Middle frontal gyrus (tissue), 1 donor: ENCODE measurements at regions not wholly inside any gene's neighbourhood (a gene's known extent, or its start where the extent isn't known, plus 50 kb on each side); places are given as distances from the start of the nearest gene placed in this dataset.

ENCODE experiments used
- DNase-seq: peaks from one replicate; pipeline ENCODE4 v3.0.0-alpha.2; 2015; ENCODE audit warnings: low spot score; ENCODE audit errors: extremely low spot score

- no peak for DNase-seq
Measured at GRCh38 chr4:20445933-20446723, 194.4 kb downstream of the SLIT2 start.

DNA sequence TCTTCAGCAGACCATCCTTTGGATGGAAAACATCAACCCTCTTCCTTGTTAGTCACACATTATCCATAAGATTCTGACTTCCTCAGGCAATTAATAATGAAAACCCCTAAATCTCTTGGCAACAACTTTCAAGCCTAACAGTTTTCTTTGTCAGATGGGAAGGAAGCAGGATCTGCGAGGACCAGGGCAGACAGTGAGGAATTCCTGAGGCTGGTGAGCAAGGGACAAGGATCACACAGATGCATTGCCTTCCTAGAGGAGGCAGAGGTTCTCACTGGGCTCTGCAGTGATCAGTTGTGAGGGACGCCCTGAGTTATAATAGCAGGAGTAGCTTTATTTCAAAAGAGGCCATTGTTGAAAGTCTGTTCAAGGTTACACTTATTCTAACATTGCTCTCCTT lies 195.4 kb downstream of the SLIT2 start:
- no peak for DNase-seq

GRCh38 chr4:20451986-20452385 lies 200.3 kb downstream of the SLIT2 start:
- DNase-seq, result no peak

- no peak for DNase-seq
Measured at GRCh38 chr4:20454515-20454914, 202.8 kb downstream of the SLIT2 start.

GRCh38 chr4:20456407-20456806 lies 204.7 kb downstream of the SLIT2 start:
- no peak for DNase-seq

DNA sequence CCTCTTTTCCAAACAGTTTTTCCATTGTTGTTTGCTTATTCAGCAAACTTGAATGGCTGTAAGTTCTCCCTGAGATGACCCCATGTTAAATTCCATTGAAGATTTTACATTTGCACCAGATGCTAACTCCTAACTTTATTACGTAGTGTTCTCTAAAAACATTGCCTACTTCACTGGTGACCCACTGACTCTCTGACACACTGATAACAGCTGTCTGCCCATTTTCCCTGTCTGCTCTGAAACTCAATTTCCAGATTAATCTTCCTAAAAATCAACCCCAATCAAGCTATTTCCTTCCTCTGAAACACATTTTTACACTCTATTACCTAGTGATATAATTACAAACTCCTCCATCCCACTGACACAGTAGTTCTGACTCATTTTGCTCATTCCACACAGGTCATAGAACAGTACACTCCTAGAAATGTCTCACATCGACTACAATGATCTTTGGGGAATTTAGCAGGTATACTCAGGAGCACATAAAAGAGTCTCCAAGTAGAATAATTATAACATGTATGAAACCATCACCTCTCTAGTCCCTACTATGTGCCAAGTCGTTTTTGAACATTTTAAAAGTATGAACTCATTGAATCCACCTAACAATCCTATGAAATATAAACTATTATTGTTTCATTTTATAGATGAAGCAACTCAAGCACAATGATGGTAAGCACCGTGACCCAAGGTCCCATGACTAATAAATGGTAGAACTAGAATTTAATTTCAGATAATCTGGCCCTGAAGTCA lies 210.9 kb downstream of the SLIT2 start:
- no peak for DNase-seq

GRCh38 chr4:20463176-20463430 lies 211.4 kb downstream of the SLIT2 start:
- no peak for DNase-seq

DNA sequence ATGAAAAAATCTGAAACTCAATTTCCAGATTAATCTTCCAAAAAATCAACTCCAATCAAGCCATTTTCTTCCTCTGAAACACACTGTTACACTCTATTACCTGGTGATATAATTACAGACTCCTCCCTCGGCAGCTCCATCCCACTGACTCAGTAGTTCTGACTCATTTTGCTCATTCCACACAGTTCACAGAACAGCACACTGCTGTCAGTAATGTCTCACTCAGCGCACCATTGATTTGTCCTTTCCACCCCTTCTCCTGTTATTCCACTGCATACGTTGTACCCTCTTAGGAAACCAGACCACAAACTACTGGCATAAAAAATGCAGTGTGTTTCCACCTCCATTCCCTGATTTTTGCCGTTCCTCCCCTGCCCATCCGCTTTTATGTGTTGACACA lies 212.7 kb downstream of the SLIT2 start:
- no peak for DNase-seq

DNA sequence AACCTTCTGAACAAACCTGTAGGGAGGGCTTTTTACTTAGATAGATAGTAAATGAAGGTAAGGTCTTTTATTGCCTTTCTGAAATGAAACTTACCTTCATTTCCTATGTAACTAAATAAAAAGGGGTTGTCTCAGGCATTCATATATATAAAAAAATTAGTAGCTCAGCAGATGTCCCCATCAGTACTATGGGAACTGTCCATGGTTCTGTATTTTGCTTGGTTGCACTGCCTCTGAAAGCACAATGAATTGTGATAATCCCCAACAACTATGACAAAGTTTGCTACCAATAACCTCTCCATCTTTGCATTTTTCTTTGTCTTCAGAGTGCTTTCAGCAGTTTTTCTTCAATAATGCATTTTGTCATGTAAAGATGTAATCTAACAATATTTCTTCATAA lies 222.4 kb downstream of the SLIT2 start:
- DNase-seq, result no peak

GRCh38 chr4:20478412-20478811 lies 221.8 kb upstream of the PACRGL start:
- DNase-seq, result no peak

- DNase-seq, result no peak
Measured at GRCh38 chr4:20480165-20480947, 219.9 kb upstream of the PACRGL start.

DNA sequence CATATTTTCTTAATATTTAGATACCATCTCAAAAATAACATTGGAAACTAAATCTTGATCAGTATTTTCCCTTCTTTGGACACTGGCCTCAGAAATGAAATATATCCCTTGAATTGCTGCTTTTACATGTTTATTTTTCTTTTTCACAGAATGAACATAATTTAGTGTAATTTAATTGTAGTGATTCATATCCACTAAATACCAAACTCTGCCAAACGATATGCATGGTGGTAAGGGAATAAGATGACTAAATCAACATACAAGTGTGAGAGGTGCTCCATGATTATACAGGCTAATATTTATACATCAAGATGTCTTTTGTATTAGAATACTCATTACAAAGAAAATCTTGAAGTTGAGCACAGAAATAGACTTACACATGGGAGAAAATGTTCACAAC lies 216.8 kb upstream of the PACRGL start:
- DNase-seq, result no peak

DNA sequence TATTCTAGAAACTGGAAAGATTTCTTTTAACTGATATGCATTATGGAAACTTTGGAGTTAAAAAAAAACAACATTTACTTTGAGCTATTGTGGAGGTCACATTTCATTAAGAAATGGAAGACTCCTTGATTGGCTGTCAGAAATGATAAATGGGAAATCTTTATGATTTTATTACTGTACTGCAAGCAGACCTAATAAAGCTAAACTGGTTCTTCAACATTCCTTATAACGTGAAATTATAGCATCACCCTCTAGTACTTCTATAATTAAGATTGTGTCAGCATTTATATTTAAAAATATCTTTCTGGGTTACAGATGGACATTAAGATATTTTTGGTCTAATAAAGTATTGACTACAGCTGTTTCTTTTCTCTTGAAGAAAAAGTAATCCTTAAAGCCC lies 213.8 kb upstream of the PACRGL start:
- no peak for DNase-seq

- no peak for DNase-seq
Measured at GRCh38 chr4:20487446-20487845, 212.8 kb upstream of the PACRGL start.

DNA sequence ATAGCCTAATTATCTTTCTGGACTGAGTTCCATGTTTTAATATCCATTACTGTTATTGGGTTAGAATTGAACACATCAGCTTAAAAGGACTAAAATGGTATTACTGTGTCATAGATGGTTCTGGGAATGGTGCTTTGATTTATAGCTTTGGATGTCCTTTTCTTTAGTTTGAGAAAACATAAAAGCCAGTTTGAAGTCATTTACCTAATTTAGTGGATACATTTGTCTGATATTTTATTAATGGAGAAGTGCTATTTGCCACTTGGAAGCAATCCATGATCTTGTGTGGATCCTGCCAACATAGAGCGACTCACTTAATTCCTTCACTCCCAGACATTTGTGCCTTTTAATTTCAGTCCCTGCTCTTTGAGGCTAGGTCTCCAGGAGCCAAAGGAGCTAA lies 212.4 kb upstream of the PACRGL start:
- DNase-seq, result no peak

GRCh38 chr4:20490734-20491133 lies 209.5 kb upstream of the PACRGL start:
- DNase-seq, result no peak

DNA sequence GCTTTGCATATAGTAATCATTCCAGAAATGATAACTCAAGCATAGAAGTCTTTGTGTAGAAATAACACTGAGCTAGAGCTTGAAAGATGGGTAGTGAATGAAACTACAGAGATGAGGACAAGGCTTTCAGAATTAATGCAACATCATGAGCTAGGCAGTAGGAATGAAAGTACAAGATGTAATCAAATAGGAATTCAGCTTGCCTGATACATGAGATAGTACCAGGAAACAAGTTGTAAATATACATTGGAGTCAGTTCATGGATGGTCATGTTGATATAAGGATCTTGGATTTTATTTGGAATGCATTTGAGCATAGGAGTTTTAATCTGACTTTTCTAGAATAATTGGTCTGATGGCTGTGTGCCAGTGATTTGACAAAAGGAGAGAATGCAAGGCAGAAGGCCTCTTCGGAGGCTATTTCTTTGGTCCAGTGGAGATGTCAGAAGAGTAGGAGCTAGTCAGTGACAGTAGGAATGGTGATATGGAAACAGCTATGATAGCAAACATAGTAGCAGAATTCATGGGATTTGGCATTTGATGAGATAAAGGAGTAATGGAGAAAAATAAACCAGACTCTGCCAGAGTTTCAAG lies 206.4 kb upstream of the PACRGL start:
- no peak for DNase-seq

DNA sequence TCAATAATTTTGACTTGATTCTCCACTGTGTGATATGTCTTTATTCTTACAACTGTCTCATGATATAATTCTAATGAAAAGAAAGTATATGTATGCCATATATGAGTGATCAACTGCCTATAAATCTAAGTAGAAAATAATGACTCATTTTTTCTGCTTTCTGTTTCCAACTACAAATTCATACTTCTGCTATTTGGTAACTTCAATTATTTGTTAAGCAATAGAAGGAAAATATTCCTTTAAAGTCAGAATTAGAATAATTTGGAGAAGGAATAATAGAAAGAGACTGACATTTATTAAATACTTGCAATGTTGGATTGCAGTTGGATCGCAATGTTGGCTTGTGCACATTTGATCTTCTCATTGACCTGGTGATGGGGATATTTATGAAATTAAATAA lies 204.2 kb upstream of the PACRGL start:
- DNase-seq, result no peak

DNA sequence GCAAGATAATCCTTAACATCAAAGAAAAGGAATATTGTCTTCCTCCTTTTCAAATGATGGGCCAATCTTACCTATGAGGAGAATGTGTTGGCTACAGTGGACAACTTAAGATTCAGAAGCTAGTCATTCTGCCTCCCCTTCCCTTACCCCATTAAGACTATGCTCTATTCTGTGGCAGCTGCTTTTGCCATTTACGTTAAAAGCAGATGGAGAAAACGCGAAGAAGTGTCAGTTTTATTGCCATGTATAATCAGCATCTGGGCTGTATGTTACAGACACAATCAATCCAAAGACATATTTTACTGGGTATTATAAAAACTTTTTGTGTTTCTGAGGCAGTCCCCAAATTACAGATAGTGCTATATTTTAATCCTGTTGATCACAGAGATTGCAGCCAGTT lies 196.1 kb upstream of the PACRGL start:
- DNase-seq, result no peak

- no peak for DNase-seq
Measured at GRCh38 chr4:20505927-20506326, 194.3 kb upstream of the PACRGL start.

DNA sequence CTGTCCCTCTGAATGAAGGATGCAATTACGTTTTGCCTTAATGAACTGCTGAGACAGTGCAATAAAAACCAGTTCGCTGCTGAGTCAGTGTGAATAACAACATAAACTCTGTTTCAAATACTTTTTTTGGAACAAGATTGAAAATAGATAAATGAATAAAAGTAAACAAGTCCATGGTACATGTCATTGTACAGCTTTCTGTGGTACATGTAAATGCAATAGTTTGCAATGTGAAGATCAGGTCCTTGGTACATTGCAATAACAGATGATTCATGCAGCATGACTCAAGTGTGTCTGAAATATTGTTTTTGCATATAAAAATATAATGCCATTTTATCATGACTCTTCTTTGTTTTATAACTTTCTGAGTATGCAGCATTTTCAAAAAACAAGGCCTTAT lies 193.4 kb upstream of the PACRGL start:
- DNase-seq, result no peak

GRCh38 chr4:20509315-20509714 lies 190.9 kb upstream of the PACRGL start:
- no peak for DNase-seq
